Stimulated activated CD4-positive, alpha-beta T cell treated with anti-CD3 and anti-CD28 coated beads, Interleukin-2, amount 100 ng/mL, for 48 hours (primary cell): ENCODE measurements at regions not wholly inside any gene's neighbourhood (a gene's known extent, or its start where the extent isn't known, plus 50 kb on each side); places are given as distances from the start of the nearest gene placed in this dataset.

Experiments used
- DNase-seq, 2 donors: peaks; one replicate each; pipeline ENCODE4 v3.0.0-alpha.2; 2020

DNA sequence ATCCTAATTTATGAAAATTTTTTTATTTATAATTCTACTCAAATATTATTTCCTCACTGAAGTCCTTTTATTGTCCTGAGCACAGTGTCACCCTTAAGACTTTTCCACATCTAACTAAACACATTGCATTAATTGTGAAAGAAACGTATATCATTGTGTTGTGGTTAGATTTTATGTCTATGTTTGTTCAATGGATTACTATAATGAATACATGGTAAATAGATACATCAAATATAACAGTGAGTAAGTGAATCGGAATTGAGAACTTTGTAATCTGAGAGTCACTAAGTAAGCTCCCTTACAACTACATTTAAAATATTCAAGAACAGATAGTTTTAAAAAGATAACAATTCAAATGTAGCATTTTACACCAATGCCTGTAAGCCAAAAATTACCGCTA, 417.6 kb upstream of the PCDH20 start:
- no peak for DNase-seq

DNA sequence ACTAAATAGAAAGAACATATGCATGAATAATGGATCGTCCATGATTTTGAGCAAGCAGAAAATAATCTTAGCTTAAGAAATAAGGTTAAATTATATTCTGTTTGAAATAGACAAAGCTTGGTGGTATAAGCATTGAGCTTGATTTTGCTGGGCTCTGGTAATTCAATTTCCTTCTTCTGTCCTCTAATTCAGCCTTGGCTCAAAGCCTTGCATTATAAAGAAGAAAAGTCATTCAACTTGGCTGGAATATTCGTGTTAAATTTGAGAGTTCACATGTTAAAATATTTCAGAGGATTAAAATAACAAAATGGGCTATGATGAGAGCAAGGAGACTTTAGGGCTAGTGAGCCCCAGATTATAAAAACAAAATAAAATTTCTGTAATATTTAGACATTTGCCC, 415.4 kb upstream of the PCDH20 start:
- no peak for DNase-seq

DNA sequence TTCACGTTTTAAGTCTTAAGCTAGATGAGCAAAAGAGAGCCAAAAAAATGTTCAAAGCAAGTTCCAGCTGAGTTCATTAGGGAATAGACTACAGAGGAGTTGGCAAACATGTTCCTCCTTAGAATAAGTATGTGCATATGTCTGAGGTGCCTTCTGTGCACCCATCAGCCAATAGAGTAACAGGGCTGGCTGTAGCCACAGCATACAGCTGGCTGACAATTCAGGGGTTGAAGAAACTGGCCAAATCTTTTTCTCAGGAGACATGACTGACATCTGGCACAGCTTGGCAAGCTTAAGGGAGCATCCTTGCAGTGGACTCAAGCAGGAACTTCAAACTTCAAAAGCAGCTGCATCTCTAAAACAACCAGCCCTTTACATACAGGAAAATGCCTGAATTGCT, 414.8 kb upstream of the PCDH20 start:
- no peak for DNase-seq

DNA sequence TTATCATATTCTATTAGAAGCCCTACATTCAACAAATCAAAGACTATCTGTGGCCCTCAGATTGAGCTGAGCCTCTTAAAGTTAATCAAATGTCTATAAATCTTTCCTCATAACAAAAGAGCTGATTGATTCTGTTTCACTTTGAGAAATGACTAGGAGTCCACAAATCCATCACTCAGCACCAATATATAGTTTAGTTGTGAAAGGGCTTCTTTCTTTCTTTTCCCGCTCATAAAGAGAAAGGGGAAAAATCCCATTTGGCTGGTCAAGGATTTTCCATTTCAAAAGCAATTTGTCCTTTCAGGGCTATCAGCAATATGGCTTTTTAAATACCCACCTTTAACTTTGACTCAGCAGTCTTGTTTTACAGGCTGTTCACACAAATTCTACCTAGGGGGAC, 408.5 kb upstream of the PCDH20 start:
- DNase-seq: no peak

DNA sequence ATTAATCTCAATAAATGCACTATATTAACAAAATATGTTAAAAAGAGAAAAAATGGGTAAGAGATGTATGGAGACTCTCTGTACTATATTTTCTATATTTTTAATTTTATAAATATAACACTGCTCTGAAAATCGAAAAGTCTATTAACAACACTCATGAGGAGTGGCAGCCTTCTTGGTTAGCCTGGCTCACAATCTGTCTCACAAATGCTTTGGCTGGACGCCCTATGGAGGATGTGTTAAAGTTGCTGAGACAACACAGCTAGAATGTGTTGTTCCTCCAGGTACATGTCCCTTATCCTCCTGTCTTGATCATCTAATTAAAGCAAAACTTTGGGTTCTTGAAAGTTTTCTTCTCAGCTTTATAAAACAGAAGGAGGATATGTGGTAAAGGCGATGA, 396.6 kb upstream of the PCDH20 start:
- DNase-seq: no peak

DNA sequence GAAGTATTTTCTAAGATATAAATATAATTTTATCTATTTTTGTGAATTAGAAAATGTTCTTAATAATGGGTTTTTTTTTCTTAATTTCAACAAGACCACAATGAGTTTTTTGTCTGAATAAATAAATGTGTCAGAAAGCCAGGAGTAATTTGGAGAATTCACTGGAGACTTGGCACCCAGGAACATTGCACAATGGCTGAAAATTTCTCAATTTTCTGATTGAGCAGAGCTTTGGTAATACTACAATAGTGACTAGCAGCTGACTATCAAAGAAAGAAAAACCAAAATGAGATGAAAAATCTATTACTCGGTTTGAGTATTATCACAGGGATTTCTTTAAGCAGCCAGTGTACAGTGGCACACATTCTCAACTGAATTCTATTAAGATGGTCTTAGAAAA, 394.4 kb upstream of the PCDH20 start:
- DNase-seq: no peak

DNA sequence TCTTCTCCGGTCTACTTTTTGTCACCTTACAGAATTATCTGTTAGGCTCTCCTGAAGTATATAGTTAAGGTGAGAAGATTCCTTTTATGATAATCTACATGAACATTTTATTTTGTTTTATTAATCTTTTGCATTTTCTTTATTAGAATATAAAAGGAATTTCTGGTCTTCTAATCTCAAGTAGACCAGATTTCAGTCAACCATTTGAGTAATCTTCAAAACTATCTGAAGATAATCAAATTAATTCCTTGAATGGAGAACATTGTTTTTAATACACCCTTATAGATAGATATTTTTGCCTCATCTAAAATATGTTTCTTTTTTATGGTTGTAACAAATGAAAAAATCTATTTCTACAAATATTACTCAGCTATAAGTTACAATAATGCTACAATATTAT, 381.7 kb upstream of the PCDH20 start:
- DNase-seq: no peak

DNA sequence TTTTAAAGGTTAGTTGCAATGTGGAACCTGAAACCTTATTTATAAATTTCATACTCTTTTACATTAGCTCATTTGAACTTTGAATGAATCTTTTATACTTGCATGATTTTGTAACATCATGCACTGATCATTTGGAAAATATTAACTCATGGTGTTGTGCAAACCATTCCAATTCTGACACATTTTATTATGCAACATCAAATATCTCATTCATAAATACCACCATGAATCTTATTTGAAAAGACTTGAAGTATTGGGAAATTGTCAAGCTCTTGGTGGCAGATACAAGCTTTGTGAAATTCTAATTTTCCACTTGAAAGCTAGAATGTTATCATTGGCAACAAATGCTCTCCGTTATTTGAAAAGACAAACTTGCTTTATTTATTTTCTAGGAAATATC, 379.9 kb upstream of the PCDH20 start:
- DNase-seq: no peak

DNA sequence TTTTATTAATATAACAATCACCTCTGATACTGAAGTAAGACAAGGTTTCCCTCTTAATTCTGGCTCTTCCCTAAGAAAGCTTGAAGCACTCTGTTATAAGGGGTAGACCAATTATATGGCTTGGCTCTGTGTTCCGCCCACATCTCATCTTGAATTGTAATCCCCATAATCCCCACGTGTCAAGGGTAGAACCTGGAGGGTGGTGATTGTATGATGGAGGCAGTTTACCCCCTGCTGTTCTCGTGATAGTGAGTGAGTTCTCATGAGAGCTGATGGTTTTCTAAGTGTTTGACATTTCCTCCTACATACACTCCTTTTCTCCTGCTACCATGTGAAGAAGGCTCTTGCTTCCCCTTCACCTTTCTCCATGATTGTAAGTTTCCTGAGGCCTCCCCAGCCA, 363.8 kb upstream of the PCDH20 start:
- no peak for DNase-seq

DNA sequence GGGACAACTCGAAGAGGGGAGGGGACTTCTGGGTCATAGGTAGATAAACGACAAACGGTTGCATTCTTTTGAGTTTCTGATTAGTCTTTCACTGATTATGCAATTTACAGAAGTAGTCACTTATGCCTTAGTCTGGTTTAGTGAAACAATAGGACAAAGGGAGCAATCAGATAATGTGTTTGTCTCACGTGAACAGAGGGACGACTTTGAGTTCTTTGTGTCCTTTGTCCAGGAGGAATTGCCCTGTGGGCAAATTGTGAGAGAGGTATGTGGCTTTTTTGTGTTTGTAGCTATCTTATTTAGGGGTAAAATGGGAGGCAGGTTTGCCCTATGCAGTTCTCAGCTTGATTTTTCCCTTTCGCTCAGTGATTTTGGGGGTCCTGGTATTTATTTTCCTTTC, 362.9 kb upstream of the PCDH20 start:
- DNase-seq: no peak

DNA sequence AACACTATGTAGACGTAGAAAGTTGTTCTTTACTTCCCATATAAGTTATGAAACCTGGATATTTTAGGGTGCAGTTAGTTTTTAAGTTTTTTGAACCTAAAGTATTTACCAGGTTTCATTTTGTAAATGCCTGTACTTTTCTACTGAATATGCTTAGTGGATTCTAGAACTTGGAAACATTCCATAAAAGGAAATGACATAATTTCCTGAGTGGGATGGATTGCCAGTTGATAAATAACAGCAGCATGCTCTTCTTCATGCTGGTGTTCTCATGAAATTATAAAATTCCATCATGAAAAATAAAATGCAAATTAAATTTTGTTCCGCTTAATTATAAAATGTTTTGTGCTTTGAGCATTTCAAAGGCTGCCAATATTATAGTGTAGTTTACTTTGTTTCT, 362.2 kb upstream of the PCDH20 start:
- no peak for DNase-seq

DNA sequence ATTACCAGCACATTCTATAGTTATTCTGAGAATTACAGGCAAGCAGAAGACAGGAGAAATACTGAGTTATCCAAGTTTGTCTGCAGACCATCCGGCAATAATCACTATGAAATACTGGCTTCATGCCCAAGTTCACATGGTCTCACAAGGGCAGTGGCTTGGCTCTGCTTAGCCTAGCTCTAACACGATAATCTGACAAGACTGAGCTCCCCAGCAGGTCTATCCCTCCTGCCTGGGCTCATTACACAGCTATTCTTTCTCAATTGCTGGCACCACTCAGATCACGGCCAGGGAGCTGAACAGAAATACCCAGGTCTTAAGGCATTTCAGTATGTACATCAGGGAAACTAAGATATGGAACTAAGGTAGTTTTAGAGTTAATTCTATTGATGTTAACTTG, 361.6 kb upstream of the PCDH20 start:
- no peak for DNase-seq

DNA sequence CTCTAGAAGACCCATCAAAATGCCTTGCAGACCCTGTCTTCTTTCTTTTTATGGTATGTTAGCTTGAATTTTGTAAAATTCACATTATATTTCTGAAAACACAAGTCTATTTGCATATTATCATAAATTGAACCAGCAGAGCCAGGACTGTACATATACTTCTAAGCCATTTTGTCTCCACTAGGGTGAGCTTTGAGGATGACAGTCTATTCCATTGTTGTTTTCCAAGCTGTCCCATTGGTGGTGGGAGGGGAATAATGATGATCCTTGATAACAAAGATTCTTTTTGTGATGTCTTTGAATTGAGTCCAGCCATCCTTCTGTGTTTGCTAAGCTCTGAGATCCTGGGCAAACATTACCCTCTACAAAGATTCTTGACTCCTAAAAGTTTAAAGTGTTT, 359.3 kb upstream of the PCDH20 start:
- DNase-seq: no peak

DNA sequence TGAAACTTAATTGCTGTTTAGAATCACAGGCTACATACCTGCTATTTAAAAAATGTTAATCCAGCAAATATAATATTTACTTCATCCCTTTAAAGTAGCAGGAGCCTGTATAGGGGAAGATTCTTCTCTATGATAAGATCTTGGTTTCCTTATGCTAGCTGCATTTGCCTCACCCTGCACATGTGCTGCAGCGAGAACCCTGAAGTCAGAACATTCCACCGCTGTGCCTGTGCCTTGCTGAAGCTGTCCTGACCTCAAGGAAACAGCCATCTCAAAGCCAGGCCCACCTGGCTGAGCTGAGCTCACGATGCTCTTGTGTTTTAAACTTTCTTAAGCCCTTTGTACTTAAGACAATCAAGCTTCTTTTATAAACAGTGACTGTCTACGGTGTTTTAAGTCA, 355.0 kb upstream of the PCDH20 start:
- DNase-seq: no peak

DNA sequence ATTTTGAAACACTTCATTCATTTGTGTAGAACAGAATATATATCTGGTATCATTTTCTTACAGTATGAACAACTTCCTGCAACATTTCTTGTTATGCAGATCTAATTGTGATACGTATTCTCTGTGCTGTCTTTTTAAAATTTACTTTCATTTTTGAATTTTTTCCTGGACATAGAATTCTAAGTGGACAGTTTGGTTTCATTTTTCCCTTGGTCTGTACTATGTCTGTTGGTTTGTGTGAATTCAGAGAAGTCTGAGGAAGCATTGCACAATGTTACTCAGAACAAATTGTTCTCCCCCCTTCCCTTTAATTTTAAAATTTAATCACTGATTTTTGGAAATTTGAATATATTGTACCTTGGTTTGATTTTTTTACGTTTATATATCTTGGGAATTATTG, 352.5 kb upstream of the PCDH20 start:
- no peak for DNase-seq

DNA sequence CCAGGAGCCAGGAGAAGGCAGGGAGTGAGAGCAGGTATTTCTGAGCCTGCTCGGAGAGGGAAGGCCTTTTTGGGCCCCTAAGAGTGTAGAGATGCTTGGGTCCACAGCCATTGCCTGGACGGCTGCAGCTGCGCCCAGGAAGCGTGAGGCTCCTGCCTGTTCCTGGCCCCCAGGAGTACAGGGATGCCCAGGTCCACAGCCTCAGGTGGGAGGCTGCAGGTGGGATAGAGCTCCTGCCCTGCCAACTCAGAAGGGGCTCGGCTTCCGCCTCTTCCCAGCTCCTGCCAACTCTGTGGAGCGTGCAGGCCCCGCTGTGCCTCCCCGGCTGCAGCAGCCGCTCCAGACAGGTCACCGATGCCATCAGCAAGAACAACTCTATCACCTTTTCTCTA, 351.0 kb upstream of the PCDH20 start:
- DNase-seq: no peak

DNA sequence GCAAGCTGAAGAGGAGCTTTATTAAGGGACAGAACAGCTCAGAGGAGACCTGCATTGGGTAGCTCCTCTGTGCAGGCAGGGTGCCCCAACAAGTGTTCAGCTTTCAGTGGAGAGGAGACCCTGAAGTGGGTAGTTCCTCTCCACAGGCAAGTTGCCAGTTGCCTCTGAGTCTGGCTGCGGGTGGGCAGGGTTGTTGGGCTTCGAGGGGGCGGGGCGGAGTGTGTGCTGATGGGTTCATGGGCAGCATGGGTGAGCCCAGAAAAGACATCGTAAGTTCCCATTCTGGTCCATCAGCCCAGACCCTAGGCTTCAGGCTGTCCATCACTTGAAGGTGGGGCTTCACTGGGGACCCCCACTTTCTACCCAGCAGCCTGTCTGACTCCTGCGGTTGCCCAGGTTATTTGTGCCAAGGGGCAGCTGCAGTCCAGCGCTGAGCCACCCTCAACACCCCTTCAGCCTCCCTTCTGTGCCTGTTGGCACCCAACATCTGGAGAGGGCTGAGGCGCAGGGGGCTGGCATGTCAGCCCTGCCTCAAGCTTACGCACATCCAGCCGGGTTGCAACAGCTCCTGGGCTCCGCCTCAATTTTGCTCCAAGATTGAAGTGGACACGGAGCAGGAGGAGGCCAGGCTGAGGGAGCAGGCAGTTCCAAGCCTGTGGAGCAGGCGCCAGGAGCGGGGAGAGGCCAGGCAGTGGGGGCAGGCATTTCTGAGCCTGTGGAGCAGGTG, 350.5 kb upstream of the PCDH20 start:
- DNase-seq: no peak

DNA sequence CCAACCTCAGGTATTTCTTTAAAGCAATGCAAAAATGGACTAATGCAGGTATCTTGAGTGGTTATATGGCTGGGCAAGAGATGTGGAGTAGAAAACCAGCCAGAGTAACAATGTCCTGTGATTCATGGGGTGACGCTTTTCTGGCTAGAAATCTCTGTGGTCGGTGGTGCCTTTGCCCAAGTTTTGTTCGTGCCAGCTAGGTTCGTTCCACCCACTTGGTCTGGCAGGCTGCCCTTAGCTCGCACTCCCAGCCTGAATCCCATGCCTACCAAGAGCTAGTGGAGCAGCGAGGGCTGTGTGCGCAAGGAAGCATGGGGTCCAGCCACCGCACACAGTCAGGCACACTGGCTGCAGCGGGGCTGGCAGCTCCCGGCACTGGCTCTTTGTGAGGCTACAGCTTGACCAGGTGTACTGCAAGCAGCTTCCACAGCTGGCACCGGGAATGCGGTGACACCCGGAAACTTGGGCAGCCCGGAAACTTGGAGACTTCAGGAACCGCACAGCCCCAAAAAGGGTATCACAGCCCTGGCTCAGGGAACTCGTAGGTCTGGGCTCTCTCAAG, 349.6 kb upstream of the PCDH20 start:
- no peak for DNase-seq

DNA sequence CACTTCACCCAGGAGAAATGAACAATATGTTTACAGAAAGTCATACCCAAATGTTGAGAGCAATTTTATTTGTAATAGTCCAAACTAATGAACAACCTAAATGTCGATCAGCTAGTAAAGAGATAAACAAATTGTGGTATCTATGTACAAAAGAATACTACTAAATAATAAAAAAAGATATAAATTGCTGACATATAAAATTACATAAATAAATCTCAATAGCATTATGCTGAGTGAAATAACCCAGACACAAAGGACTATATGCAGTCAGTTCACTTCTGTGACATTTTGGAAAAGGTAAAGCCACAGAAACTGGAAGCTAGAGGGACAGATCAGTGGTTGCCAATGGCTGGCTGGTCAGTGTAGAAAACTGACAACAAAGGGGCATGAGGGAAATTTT, 346.0 kb upstream of the PCDH20 start:
- no peak for DNase-seq

DNA sequence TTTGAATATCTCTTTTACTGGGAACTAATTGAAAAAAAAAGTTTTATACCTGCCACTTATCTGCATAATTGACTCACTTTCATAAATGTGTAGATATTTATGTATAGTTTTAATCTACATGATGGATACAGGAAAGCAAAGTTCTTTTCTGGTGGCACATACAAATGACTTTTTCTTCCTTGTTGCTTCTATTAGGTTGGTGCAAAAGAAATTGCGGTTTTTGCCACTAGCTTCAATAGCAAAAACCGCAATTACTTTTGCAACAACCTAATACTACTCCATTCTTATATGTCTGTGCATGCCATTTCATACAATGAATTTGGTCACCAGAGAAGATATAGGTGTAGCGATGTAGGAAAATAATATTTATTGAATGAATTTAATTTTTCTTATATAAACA, 344.5 kb upstream of the PCDH20 start:
- no peak for DNase-seq

DNA sequence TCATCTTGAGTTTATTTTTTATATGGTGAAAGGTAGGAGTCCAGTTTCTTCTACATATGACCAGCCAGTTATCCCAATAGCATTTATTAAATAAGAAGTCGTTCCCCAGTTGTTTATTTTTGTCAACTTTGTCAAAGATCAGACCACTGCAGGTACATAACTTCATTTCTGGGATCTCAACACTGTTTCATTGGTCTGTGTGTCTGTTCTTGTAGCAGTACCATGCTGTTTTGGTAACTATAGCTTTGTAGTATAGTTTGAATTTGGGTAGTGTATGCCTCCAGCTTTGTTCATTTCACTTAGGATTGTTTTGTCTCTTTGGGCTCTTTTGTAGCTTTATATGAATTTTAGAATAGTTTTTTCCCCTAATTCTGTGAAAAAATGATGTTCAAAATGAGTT, 340.4 kb upstream of the PCDH20 start:
- no peak for DNase-seq

DNA sequence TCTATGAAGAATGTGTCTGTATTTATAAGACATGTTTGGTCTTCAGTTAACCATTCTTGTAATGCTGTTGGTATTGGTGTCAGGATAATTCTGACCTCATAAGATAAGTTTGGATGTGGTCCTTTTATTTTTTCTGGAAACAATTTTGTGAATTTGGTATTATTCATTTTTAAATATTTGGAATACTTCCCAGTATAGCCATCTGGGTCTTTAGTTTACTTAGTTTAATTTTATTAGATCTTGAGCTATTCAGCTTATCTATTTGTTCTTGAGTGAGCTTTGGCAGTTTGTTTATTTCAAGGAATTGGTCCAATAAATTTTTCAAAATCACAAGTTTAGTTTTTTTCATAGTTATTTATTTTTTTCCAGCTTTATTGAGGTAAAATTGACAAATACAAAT, 335.4 kb upstream of the PCDH20 start:
- DNase-seq: no peak

DNA sequence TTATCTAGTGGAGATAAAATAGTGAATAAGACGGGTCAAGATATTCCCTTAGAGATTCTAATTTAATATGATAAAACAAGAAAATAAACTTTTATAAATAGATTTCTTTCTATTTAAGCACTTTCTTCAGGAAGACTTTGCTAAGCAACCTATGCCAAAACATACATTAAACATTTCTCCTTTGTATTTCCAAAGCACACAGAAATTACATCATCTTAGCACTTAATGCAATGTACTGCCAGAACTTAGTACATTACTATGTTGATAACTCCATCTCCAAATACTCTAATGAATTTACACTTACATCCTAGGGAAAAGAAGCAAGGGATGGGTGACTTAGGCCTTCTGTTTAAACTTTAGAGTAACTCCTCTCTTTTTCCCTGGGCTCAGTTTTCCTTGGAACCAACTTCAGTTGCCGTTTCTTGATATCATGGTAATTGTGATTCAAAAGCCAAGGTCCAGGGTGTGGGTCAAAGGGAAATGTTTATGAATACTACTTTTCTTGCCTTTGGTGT, 322.6 kb upstream of the PCDH20 start:
- DNase-seq: no peak

DNA sequence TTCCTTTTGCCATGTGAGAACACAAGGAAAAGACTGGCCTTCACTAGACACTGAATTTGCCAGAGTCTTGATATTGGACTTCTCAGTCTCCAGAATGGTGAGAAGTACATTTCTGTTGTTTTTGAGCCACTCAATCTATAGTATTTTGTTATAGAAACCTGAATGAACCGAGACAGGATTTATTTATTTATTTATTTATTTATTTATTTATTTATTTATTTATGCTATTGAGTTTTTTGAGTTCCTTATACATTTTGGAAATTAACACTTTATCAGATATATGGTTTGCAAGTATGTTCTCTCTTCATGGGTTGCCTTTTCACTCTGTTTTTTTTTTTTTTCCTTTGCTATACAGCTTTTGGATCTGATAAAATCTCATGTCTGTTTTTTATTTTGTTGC, 319.0 kb upstream of the PCDH20 start:
- no peak for DNase-seq

DNA sequence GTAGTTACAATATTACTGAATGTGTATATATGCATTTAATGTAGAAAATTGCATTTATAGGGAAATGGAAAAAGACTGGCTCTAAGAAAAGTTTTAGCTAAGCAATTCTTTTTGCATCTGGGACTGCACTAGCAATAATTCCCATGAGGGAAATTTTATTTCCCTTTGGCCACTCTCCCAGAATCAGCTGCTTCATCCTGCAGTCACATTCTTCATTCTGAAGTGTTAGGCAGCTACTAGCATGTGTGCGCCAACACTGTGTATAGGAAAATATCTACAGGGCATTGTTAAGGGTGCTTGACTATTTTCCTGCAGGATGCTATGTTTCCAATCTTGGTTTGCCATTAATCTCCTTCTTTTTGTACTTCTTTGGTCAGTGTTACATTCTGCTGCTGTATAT, 312.8 kb upstream of the PCDH20 start:
- DNase-seq: no peak
